ENCODE measurements at regions not wholly inside any gene's neighbourhood (a gene's known extent, or its start where the extent isn't known, plus 50 kb on each side); places are given as distances from the start of the nearest gene placed in this dataset.
"Not testable (repeated sequence)": the region's sequence is repeated elsewhere in the genome, so short reads cannot be mapped to it uniquely, and the experiment has no call there.

- no peak for DNase-seq (ENCODE audit: low read depth, low spot score)
Measured at GRCh38 chr6:140779341-140779740, 1353.4 kb upstream of the GJE1 start.

- no peak for DNase-seq (ENCODE audit: low read depth, low spot score)
Measured at GRCh38 chr6:140777780-140778179, 1354.9 kb upstream of the GJE1 start.

DNA sequence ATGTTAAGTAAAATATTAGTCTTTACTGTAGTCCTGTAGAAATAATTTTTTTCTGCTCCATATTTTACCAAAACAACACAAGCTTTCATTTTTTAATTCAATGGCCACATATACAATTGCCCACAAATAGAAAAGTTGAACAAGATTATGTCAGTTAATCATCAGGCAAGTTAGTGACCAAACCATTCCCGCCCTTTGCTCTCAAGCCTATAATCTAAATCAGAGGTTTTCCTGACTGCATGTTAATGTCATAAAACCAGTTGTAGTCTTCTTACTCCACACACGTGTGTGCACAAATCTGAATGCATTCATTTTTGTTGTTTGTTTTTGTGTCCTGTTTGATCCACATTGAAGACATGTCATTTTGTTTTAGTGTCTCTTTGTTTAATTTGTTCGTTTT lies 1357.7 kb upstream of the GJE1 start:
- DNase-seq (ENCODE audit: low read depth, low spot score), result no peak

DNA sequence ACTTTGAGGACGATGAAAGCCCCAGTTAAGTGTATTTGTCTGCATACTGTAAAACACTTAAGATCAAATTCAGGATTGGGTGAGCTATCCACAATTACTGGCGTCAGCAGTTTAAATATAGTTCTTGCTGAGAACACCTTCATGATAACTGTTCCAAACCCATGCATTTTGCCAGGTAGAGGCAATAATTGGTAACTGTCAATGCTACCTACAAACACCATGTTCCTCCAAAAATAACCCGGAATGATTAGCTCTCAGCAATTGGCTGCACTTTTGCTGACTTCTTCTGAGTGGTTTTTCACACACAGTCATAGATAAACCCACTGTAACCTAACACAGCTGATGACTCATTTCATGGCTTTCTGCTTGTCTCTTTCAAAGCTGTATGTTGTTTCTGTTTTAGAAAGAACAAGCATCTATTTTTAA lies 1358.6 kb upstream of the GJE1 start:
- peak; percentile 27 for DNase-seq (ENCODE audit: low read depth, low spot score)

- DNase-seq (ENCODE audit: low read depth, low spot score), result peak; percentile 35
Measured at GRCh38 chr6:140773276-140773675, 1359.4 kb upstream of the GJE1 start.

DNA sequence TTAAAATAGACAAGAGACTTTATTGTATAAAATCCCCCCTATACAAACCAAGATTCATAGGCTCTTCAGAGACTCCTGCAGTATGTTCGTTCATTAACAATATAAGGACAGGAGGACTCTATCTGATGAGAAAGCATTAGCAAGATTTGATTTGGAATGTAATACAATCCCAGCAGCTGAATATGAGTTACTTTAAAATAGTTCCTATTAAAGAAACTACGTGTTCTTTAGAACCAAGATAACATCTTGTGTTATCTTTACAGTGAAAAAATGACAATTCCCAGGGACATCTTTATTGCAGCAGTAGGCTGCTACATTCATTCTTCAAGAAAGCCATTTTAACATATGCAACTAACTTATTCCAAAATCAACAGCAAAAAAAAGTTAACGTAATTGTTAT lies 1360.1 kb upstream of the GJE1 start:
- no peak for DNase-seq (ENCODE audit: low read depth, low spot score)

DNA sequence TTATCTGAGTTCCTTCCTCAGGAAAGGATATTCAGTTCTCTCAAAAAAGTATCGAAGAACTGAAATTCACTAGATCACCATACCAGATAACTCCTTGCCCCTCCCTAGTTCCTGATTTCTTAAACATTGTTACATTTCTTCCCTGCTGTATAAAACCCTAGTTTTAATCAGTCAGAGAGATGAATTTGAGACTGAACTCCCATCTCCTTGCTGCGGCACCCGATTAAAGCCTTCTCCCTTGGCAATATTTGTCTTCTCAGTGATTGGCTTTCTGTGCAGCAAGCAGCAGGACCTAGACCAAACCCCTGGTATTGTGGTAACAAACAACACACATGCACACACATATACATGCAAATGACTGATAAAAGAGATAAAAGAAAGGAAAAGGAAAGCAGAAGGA lies 1364.6 kb upstream of the GJE1 start:
- DNase-seq (ENCODE audit: low read depth, low spot score), result no peak

DNA sequence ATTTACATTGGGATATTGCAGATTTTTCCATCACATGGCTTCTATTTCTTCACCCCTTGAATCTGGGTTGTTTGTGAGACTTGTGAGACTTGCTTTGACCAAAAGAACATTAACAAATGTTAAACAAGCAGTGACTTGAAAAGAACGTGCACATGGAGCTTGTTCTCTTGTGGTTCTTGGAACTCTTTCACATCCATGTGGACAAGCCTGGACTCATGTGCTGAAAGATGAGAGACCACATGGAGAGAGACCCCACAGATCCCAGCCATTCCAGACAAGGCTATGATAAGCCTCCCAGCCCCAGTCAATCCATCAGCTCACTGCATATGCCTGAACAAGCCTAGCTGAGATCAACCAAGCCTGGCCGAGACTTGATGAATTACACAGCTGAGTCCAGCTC lies 1365.7 kb upstream of the GJE1 start:
- DNase-seq (ENCODE audit: low read depth, low spot score), result no peak

- no peak for DNase-seq (ENCODE audit: low read depth, low spot score)
Measured at GRCh38 chr6:140758169-140758877, 1374.4 kb upstream of the GJE1 start.

DNA sequence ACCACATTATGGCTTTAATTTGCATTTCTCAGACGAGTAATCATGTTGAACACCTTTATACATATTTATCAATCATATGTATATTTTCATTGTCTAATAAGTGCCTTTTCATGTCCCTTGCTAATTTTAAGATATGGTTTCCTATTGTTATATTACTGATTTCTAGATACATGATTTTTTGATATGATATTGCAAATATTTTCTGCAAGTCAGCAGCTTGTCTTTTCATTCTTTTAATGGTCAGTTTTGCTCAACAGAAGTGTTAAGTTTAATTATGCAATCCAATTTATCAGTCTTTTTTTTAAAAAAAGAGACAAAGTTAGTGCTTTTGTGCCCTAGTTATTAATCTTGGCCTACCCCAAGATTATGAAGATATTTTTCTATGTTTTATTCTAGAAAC lies 1377.8 kb upstream of the CITED2 start:
- DNase-seq (ENCODE audit: low read depth, low spot score), result no peak

GRCh38 chr6:140747114-140747513 lies 1372.7 kb upstream of the CITED2 start:
- no peak for DNase-seq (ENCODE audit: low read depth, low spot score)

DNA sequence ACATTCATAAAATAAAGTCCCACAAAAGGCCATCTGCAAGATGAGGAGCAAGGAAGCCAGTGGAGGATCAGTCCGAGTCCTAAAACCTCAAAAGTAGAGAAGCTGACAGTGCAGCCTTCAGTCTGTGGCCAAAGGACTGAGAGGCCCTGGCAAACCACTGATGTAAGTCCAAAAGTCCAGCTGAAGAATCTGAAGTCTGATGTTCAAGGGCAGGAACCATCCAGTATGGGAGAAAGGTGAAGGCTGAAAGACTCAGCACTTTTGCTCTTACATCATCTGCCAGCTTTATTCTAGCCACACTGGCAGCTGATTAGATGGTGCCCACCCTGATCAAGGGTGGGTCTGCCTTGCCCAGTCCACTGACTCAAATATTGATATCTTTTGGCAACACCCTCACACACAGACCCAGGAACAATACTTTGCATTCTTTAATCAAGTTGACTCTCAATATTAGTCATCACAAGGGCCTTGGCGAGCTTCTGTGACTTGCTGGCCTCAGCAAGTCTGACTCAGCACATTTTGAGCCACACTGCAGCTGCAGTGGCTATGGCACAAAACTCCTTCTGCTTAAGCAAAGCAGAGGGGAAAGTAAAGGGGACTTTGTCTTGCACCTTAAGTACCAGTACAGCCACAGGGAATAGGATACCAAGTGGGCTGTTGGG lies 1370.3 kb upstream of the CITED2 start:
- DNase-seq (ENCODE audit: low read depth, low spot score), result no peak

DNA sequence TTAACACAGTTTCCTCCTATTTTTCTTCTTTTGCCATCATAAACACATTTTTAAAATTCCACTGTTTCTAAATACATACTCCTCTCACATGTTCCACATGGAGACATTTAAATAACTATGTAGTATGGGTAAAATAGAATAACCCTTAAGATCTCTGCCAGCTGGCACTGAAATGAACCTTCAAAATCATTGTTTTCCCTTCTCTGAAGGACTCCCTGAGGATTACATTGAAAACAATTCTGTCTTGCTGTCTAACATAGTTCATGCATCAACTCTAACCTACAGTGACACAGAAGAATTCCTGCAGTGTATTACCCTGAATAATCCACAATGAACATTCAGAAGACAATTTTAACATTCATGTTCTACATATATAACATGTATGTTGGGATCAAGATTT lies 1361.8 kb upstream of the CITED2 start:
- DNase-seq (ENCODE audit: low read depth, low spot score), result no peak

DNA sequence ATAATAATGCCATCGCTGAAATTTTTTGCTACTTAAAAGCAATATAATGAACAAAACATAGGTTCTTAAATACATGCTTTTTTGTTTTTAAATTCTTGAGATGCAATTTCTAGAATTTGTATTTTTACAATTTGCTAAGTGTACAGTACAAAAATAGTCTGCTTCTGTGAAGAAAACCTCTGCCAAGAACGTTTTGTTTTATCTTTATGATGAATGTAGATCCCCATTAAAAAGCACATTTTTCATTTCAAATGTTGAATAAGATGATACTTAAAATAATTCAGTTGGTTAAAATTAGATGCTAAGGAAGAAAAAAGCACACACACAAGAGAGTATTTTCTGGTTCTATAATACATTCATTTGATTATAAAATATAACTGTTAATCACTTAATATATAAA lies 1358.5 kb upstream of the CITED2 start:
- DNase-seq (ENCODE audit: low read depth, low spot score), result no peak

GRCh38 chr6:140732155-140732554 lies 1357.7 kb upstream of the CITED2 start:
- DNase-seq (ENCODE audit: low read depth, low spot score), result no peak

- no peak for DNase-seq (ENCODE audit: low read depth, low spot score)
Measured at GRCh38 chr6:140731741-140732140, 1357.3 kb upstream of the CITED2 start.

GRCh38 chr6:140729521-140729920 lies 1355.1 kb upstream of the CITED2 start:
- no peak for DNase-seq (ENCODE audit: low read depth, low spot score)

DNA sequence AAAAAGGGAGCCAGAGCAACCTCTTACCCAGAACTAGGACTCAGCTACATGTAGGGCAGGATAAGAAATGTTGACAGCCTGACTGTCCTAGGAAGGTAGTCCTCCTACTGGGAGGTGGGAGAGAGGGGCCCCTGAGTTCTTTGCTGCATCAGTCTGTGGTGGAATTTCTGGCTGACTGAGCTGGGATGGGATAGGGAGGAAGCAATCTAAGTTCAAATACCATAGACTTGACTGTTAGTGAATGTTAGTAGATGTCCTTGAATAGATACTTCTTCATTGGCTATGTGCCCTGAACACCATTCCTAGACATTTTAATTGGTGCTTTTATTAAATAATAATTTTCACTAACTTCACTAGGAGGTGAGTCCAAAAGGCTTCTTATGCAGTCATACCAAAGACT lies 1343.6 kb upstream of the CITED2 start:
- DNase-seq (ENCODE audit: low read depth, low spot score), result no peak

DNA sequence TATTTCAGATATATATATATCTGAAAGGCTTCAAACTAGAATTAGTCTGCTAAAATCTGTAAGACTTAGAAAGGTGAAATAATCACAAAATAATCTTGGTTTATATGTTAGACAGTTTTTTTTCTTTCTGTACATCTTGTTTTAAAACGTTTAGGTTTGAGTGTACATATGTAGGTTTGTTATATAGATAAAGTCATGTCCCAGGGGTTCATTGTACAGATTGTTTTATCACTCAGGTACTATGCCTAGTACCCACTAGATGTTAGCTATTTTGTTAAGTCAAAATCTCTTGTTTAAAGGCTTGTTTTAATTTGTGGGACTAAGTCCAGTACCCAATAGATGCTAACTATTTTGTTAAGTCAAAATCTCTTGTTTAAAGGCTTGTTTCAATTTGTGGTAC lies 1339.0 kb upstream of the CITED2 start:
- DNase-seq (ENCODE audit: low read depth, low spot score), result no peak

DNA sequence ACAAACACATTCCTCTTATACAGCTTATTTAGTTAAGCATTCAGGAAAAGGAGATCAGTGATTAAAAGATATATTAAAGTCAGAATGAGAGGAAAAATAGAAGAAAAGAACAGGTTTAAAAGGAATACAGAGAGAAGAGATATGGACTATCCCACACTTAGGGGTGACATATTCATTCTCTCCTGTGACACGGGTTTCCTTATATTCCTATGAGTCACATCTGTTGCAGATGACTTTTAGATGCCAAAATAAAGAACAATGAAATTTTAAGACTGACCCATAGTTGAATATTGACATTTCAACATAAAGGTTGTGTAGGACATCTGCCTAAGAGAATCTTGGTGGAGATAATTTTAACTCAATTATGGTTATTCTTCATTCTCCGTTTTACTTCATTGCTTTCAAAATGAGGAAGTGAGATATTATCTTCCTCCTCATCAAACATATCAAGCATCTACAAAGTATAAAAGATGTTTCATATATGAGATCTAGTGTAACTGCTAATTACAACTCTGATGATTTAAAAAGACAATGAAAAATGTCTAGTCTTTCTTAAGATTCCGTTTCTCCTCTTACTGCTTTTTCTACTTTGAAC lies 1336.7 kb upstream of the CITED2 start:
- no peak for DNase-seq (ENCODE audit: low read depth, low spot score)

- DNase-seq (ENCODE audit: low read depth, low spot score), result no peak
Measured at GRCh38 chr6:140708441-140708840, 1334.0 kb upstream of the CITED2 start.

- not testable (repeated sequence) for DNase-seq (ENCODE audit: low read depth, low spot score)
Measured at GRCh38 chr6:140704008-140704407, 1329.6 kb upstream of the CITED2 start.

- no peak for DNase-seq (ENCODE audit: low read depth, low spot score)
Measured at GRCh38 chr6:140697585-140697984, 1323.1 kb upstream of the CITED2 start.

Data from pulmonary artery endothelial cell (primary cell).